GM12872 (cell line): ENCODE measurements at regions not wholly inside any gene's neighbourhood (a gene's known extent, or its start where the extent isn't known, plus 50 kb on each side); places are given as distances from the start of the nearest gene placed in this dataset.

Experiments
- TF ChIP-seq, protein P1 (sequence below): IDR thresholded peaks from 3 replicates; pipeline ENCODE4 v1.5.1; 2011; ENCODE audit warnings: low read depth, mild to moderate bottlenecking, low read length, moderate library complexity; ENCODE audit not compliant: insufficient read depth

DNA sequence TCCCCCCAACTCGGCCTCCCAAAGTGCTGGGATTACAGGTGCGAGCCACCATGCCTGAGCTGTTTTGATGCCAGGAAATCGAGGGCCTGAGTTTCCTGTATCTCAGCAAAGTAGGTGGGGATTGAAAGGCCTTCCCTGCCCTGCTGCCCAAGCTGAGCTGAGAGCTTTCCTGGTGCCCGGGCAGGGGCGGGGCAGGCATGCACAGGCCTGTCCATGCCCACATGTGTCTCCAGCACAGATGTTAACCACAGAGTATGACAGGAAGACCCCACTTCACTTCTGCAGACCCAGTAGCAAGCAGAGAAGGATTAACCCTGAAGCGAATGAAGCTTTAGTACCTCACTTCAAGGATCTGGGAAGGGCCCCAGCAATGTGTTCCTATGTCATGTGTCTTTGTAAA is 66.0 kb downstream of the GPR6 start:
- TF ChIP-seq, protein P1, sequence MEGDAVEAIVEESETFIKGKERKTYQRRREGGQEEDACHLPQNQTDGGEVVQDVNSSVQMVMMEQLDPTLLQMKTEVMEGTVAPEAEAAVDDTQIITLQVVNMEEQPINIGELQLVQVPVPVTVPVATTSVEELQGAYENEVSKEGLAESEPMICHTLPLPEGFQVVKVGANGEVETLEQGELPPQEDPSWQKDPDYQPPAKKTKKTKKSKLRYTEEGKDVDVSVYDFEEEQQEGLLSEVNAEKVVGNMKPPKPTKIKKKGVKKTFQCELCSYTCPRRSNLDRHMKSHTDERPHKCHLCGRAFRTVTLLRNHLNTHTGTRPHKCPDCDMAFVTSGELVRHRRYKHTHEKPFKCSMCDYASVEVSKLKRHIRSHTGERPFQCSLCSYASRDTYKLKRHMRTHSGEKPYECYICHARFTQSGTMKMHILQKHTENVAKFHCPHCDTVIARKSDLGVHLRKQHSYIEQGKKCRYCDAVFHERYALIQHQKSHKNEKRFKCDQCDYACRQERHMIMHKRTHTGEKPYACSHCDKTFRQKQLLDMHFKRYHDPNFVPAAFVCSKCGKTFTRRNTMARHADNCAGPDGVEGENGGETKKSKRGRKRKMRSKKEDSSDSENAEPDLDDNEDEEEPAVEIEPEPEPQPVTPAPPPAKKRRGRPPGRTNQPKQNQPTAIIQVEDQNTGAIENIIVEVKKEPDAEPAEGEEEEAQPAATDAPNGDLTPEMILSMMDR, result no peak

- TF ChIP-seq, protein P1, result no peak
These were observed 66.5 kb downstream of the GPR6 start for GRCh38 chr6:110044622-110045021.

DNA sequence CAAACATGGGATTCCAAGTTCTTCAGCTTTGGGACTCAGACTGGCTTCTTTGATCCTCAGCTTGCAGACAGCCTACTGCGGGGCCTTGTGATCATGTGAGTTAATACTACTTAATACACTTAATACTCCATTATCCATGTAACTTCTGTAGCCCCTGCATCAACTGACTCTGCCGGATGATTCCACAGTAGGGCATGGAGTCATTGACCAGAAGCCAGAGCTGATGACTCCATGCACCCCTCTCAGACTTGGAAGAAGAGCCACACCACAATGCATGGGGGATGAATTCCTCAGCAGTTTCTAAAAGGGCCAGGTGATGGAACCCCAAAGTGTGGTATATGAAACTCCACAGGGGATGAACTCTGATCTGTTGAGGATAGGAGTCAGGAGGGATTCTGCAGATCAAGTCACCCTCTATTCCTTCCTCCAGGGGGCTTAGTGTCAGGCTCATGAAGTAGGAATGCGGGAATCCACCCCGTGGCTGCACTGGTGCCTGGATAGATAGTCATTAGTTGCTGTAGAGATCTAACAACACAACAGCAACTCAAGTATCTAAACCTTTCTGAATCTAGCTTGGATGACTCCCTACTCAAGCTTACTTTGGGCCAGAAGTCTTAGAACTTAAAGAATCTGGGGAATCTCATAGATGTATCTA is 70.2 kb downstream of the GPR6 start:
- TF ChIP-seq, protein P1, result no peak

GRCh38 chr6:110049696-110050439 is 71.8 kb downstream of the GPR6 start:
- TF ChIP-seq, protein P1, result no peak
